ENCODE measurements at regions not wholly inside any gene's neighbourhood (a gene's known extent, or its start where the extent isn't known, plus 50 kb on each side); places are given as distances from the start of the nearest gene placed in this dataset.

DNA sequence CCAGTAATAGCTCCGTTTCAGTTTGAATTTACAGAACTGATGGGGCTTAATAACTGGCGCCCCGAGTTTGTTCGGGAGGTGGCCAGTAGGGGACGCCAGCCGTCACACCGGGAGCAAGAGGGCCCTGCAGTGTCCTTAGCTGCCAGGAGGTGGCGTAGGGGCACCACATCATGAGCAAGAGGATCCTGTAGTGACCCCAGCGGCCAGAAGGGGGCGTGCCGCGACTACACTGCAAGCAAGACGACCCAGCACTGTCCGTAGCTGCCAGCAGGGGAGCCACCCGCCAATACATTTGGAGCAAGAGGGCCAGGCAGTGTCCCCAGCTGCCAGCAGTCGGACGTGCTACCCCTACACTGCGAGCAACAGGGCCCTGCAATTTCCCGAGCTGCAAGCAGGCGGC is 663.7 kb upstream of the B3GAT1 start:
- DNase-seq (ENCODE audit: low spot score), result no peak

DNA sequence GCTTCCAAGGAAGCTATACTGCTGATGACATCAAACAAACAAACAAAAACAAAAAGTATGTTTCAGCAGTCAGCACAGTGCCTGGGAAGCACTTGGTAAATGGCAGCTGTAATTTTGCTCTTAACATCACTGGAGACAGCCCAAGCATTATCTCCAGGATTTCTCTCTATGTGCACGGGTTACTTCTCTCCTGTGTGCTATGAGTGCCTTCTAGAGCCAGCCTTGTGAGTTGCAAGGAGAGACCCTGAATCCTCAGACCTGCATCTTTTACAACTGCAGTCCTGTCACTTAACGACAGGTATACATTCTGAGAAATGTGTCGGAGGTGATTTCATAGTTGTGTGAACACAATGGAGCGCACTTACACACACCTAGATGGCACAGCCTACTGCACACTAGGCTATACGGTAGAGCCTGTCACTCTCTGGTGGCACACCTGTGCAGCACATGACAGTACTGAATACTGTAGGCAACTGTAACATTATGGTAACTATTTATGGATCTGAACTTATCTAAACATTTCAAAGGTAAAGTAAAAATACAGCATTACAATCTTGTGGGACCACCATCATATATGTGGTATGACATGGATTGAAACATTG is 662.5 kb upstream of the B3GAT1 start:
- DNase-seq (ENCODE audit: low spot score), result no peak

DNA sequence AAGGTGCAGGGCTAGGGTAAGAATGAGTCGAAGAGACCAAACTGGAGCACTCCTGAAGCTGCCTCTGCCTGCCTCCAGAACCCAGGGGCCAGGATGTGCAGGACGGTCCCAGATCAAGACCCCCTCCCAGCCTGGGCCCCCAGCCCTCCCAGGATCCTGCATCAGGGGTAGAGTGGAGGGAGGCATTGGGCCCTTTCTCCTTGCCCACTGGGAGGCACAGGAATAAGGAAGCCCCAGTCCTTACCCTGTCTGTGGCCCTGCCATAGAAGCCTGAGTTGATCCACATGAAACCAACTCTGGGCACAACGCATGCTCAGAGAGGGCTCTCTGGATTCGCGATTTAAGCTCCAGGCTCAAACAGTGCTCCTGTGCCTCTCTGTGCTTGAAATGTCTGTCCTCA is 661.8 kb upstream of the B3GAT1 start:
- no peak for DNase-seq (ENCODE audit: low spot score)

DNA sequence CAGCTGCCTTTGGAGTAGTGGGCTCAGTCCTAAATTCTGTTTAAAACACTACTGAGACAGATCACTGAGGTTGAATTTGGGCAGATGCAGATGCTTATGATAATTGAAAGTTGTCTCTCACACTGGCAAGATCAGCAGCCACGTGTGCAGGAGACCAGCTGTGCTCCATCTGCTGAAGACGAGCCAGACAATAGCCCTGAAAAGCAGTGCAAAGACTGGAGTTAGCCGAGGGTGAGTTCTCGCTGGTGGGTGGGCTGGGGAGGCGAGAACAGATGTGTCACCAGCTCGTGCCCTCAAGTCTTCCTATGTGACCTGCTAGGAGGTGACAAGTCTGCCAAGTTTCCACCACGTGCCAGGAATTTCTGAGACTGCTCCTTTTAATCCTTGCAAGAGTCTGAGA is 661.3 kb upstream of the B3GAT1 start:
- DNase-seq (ENCODE audit: low spot score), result no peak

DNA sequence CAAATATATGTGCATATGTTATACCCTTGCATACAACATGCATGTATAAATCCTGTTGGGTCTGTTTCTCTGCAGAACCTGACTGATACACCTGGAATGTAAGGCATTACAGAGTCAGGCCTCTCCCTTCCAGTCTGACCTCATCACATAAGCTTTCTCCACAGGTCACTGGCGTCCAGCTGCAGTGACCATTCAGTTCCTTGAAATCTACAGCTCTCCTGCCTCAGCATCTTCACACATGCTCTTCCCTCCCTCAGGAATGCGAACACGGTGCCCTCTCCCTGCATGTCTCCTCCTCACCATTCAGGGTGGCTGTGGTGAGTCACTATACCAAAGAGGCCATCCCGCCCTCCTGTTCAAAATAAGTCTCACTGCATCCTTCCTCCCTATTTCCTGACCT is 657.8 kb upstream of the B3GAT1 start:
- no peak for DNase-seq (ENCODE audit: low spot score)

DNA sequence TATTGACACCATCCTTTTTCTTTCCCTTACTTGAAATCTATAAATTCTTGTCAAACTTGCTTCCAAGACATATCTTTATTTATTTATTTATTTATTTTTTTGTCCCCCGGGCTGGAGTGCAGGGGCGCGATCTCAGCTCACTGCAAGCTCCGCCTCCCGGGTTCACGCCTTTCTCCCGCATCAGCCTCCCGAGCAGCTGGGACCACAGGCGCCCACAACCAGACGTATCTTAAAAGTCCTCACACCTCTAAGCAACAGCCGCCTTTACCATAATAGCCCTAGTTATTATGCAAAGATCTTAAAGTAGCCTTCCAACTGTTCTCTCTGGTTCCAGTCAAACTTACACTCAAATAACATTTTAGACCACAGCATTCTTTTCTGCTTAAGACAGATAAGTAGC is 657.0 kb upstream of the B3GAT1 start:
- no peak for DNase-seq (ENCODE audit: low spot score)

DNA sequence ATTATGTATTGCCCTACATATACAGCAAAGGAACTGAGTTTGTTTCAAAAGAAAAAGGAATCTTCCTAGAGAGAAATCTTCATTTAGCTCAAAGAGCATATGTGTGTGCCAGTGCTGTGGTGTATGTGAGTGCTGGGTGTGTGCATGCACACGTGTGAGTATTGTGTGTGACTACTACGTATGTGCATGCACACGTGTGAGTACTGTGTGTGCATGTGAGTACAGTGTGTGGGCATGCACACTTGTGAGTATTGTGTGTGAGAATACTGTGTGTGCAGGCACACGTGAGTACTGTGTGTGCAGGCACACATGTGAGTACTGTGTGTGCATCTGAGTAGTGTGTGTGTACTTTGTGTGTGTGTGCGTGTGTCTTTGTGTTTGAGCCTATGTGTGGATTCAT is 651.0 kb upstream of the B3GAT1 start:
- DNase-seq (ENCODE audit: low spot score), result no peak

DNA sequence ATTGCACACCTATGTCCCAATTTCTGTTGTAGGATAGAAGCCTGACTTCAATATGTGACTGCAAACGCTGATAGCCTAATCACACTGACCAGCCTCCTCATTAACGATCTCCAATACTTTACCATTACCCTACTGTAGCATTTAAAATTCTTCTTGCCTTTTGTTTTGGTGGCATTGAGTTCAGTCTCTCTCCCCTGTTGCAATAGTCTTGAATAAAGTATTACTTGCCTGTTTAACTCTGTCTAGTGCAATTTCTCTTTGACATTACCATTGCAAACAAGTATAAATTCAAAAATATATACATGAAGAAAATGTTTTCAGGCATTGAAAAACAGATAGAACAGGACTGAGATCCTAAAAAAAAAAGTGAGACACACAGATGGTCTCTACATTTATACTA is 649.1 kb upstream of the B3GAT1 start:
- no peak for DNase-seq (ENCODE audit: low spot score)

DNA sequence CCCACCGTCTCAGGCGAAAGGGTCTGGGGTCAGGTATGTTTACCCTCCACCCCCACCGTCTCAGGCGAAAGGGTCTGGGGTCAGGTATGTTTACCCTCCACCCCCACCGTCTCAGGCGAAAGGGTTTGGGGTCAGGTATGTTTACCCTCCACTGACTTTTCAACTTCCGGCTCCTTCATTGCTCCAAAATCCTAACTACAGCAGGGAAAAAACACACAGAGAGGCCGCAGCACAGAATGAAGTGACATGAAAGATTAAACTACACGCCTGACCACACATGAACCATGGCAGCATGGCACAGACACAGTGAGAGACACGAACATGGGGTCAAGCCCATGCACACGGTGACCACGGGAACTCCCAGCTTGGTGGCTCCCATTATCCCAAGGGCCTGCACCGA is 634.9 kb upstream of the B3GAT1 start:
- no peak for DNase-seq (ENCODE audit: low spot score)

DNA sequence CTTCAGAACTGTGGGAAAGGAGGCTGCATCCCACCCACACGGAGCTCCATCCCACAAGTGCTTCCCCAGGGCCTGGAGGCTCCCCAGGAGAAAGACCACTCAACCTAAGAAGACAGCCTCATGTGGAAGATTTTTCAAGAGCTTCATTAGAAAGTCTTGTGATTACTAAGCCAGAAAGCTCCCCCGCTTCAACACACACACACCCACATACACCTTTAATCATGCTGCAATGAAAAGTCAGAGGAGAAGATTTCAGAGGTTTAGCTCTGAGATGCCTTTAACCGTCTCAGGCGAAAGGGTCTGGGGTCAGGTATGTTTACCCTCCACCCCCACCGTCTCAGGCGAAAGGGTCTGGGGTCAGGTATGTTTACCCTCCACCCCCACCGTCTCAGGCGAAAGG is 634.5 kb upstream of the B3GAT1 start:
- DNase-seq (ENCODE audit: low spot score), result no peak

DNA sequence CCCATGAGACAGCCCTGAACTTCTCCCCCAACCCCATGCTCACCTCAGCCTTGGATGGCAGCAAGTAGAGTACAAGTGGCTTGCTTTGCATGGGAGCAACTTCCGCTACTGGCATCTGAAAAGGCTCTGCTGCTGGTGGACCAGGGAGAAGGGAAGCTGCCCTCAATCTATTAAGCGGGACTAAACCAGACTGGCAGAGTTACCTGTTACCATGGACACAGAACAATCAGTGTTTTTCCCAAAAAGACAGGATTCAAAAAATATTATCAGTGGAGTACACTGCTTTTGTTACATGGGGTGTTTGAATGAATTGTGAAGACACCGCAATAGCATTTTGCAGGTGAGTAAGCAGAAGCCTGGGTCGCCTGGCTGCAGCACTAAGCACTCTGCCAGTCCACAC is 631.4 kb upstream of the B3GAT1 start:
- DNase-seq (ENCODE audit: low spot score), result no peak

DNA sequence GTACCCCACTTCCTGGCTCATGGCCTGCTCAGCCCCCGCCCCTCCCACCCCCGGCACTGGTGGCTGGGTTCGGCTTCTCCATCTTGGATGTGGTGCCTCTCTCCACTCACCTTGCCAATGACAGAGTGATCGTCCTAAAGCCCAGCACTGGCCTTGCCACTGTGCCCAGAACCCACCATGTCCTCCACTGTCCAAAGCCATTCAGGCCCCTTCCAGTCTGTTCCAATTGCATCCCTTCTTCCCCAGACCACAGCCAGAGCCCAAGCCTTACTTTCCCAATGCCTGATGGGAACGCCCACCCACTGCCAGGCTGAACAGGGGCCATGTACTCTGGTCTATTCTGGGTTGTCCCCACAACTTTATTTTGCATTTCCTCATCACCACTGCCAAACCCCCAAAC is 625.8 kb upstream of the B3GAT1 start:
- DNase-seq (ENCODE audit: low spot score), result no peak

DNA sequence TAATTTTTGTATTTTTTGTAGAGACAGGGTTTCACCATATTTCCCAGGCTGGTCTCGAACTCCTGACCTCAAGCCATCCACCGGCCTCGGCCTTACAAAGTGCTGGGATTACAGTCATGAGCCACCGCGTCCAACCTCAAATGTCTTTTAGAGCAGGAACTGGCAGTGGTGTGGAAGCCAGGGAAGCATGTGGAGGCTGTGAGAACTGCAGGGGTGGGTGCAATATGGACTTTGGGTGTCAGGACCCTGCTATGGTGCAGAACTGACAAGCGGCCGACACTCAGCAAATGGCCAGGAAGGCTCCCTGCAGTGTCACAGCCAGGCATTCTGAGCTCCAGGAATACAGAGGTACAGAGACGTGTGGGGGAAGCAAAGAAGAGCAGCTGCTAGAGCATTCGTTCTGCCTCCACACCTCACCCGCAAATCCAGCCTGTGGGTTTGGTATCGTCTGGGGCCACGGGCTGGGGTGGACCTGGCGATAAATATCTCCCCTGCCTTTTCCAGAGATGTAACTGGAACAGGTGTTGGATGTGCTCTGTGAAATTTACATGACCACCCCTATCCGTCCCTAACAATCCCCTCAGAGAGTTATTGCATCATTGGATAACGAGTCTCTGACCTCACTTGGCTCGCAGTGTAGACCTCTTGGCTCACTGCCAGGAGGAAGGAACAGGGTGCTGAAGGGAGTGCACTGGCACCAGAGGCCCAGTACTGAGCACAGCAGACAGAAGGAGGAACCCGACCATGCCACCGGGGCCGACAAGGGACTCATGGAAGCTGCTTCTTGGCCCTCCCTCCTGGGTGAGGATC is 624.7 kb upstream of the B3GAT1 start:
- no peak for DNase-seq (ENCODE audit: low spot score)

DNA sequence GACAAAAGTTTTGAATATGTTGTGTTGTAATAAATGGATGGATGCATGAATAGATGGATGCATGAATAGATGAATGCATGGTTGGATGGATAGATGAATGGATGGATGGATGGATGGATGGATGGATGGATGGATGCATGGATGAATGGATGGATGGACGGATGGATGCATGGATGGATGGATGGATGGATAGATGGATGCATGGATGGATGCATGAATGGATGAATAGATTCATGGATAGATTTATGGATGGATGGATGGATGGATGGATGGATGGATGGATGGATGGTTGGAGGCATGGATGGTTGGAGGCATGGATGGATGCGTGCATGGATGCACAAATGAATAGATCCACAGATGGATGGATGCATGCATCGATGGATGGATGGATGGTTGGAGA is 623.2 kb upstream of the B3GAT1 start:
- DNase-seq (ENCODE audit: low spot score), result no peak

DNA sequence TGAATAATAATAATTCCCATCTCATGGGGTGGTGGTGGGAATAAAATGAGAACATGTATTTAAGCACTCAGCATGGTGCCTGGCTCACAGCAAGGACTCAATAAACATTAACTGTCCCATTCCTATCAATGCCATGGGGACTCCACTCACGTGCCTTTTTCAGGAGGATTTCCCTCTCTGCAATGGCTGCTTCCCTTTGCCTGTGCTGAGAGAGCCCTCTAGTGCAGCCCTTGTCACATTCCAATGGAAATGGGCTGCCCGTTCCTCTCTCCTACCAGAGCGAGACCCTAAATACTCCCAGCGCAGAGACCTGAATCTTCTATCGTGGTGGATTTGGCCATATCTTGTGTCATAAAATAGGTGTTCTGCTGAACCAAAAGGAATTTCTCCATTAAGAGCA is 621.5 kb upstream of the B3GAT1 start:
- no peak for DNase-seq (ENCODE audit: low spot score)

DNA sequence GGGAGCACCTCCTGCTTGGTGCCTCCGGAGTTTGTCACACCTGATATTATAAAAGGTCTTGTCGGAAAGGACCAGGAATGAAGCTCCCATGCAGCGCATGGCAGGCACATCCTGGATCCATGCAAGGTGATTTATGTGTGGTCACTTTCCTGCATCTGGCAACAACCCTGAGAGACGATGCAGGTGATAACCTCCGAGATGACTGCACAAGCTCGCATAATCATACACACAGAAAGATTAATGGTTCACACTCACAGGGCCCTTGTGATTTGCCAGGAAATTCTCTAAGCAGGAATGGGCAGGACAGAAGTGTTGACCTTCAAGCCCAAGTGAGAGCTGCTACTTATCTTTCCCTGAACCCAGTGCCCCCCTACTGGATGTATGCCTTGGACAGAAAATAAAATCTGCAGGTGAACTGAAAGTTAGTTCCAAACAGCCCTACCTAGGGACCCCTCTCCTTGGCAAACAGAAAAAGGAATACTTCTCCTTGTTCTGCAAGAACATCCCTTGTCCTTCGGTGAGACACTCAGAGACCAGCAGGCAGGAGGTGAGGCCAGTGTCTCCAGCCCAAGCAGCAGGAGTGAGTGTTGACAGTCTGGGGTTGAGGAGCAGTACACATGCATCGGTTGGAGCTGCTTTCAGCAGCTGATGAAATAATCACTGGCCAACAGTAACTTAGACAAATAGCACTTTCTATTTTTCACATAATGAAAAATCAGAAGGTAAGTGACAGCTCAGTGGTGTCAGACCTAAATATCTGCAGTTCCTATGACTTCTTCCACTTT is 619.4 kb upstream of the B3GAT1 start:
- DNase-seq (ENCODE audit: low spot score), result no peak

DNA sequence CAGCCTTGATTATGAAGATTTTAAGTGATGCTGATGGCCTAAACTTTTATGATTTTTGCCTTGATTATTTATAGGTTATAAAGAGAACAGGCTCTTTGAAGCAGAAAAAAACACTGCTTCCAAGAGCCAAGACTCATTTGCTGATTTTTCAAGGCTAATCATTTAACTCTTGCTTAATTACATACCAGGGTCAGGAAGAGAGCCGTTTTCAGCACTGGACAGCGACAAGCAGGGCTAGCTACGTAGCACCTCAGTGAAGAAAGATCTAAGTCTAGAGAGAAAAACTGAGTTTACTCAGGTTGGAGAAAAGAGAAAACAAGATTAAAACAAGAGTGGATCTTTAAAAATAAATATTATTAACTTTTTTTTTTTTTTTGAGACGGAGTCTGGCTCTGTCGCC is 615.4 kb upstream of the B3GAT1 start:
- DNase-seq (ENCODE audit: low spot score), result no peak

DNA sequence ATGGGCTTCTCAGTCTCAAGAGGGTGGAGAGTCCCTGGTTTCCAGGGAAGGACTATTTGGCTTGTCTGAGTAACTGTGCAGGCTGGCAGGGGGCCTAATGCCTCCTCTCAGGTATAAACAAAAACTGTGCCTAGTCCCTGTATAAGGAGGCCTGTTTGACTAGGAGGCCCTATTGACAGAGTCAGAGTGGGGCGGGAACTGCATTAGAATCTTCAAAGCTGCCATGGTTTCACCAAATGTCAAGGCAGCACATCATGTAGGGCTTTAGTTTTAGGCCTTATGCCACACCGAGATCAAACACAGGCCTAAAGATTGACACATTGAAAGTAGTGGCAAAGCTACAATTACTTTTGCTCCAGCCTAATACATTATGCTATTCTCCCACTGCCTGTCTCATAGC is 611.5 kb upstream of the B3GAT1 start:
- no peak for DNase-seq (ENCODE audit: low spot score)

DNA sequence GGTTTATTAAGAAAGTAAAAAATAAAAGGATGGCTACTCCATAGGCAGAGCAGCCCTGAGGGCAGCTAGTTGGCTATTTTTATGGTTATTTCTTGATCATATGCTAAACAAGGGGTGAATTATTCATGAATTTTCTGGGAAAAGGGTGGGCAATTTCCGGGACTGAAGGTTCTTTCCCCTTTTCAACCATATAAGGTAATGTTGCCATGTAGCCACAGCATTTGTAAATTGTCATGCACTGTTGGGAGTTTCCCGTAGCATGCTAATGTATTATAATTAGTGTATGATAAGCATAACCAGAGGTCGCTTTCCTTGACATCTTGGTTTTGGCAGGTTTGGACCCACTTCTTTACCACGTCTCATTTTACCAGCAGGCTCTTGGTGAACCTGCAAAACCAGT is 610.4 kb upstream of the B3GAT1 start:
- no peak for DNase-seq (ENCODE audit: low spot score)

DNA sequence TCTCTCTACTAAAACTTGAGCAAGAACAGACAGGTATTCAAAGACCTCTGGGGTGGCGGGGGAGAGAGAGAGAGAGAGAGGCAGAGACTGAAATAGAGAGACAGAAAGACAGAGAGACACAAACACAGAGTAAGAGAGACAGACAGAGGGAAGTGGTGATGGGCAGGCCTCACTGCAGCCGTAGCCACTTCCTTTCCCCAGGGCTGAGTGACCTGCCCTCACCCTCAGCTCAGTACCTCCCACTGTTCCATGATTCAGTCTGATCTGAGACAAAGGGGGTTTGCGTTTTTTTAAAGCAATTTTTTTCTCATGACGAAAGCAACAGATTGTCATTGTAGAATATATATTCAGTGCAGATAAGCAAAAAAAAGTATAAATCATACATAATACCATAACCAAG is 607.9 kb upstream of the B3GAT1 start:
- DNase-seq (ENCODE audit: low spot score), result no peak

DNA sequence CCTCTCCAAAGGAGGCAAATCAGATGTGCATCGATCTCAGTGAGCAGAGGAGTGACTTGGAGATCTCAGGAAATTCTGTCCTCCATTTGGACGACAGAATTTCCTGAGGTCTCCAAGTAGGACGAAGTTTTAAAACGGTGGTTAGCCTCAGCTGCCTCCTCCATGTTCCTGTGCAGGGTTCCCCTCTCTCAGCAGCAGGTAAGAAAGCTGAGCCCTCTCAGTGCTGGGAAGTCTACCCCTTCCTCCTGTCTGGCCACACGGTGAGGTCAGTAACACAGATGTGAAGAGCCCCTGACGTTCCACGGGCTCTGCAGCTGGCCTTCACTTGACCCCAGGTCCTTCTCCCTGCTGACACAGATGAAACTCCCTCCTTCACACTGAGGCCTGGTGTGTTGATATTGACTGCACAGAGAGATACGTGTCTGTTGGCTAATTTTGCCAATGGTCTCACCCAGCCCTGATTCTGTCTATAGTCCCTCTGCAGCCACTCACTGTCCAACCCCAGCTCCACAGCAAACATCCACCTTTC is 607.4 kb upstream of the B3GAT1 start:
- DNase-seq (ENCODE audit: low spot score), result no peak

DNA sequence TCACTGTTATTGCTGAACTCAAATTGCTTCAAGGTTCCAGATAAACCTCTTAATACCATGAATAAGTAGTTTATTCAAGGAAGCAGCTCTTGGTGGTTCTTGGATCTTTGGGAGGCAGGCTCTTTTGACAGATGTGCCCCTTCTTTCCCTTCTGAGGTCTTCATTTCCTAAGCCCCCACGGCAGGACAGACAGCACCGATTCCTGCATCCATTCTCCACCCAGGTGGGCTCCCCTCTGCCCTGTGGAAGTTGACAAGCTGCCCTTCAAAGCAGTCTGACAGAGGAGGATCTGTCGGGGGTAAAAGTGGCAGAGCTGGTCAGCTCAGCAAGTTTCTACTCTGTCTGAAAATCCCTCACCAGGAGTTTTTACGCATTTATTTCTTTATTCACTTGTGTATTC is 605.3 kb upstream of the B3GAT1 start:
- no peak for DNase-seq (ENCODE audit: low spot score)

DNA sequence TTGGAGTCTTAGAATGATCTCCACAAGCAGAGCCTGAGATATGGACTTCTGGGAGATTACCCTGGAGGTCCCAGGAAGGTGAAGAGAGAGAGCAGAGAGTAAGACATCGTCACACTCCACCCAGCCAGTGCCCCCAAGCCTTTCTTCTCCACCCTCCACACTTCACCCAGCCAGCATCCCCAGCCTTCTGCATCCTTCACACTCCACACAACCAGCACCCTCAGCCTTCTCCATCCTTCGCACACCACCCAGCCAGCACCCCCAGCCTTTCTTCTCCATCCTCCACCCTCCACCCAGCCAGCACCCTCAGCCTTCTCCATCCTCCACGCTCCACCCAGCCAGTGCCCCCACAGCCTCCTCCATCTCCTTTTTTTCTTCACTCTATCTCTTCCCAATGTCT is 603.9 kb upstream of the B3GAT1 start:
- no peak for DNase-seq (ENCODE audit: low spot score)

Measured in GM03348 (cell line).